Endothelial cell (in vitro differentiated cells): ENCODE measurements at regions not wholly inside any gene's neighbourhood (a gene's known extent, or its start where the extent isn't known, plus 50 kb on each side); places are given as distances from the start of the nearest gene placed in this dataset.
"Not testable (repeated sequence)": the region's sequence is repeated elsewhere in the genome, so short reads cannot be mapped to it uniquely, and the experiment has no call there.

ENCODE experiments used
- DNase-seq: peaks from one replicate; pipeline ENCODE4 v3.0.0; 2021; ENCODE audit warnings: low spot score
- H3K27ac Mint-ChIP-seq: one replicate; pipeline ENCODE4 v1.8.0; 2021; ENCODE audit warnings: mixed read lengths, inconsistent platforms; ENCODE audit not compliant: unreplicated experiment
- H3K27me3 Mint-ChIP-seq: one replicate; pipeline ENCODE4 v1.8.0; 2021; ENCODE audit warnings: mild to moderate bottlenecking, moderate library complexity, mixed read lengths, inconsistent platforms; ENCODE audit not compliant: unreplicated experiment
- H3K36me3 Mint-ChIP-seq: one replicate; pipeline ENCODE4 v1.8.0; 2021; ENCODE audit warnings: mild to moderate bottlenecking, low read depth, mixed read lengths, inconsistent platforms; ENCODE audit not compliant: unreplicated experiment
- H3K4me1 Mint-ChIP-seq: one replicate; pipeline ENCODE4 v1.8.0; 2021; ENCODE audit warnings: mild to moderate bottlenecking, mixed read lengths, inconsistent platforms; ENCODE audit not compliant: unreplicated experiment
- H3K4me3 Mint-ChIP-seq: one replicate; pipeline ENCODE4 v1.8.0; 2021; ENCODE audit warnings: mild to moderate bottlenecking, mixed read lengths, inconsistent platforms; ENCODE audit not compliant: unreplicated experiment
- H3K9me3 Mint-ChIP-seq: one replicate; pipeline ENCODE4 v1.8.0; 2021; ENCODE audit warnings: mixed read lengths, inconsistent platforms; ENCODE audit not compliant: unreplicated experiment
- TF ChIP-seq, protein P1 (sequence below): fragments of 200-600 bp; sonication (generic); IDR thresholded peaks from one replicate; pipeline ENCODE4 v1.5.0; 2021; ENCODE audit warnings: antibody characterized with exemption; ENCODE audit not compliant: unreplicated experiment

DNA sequence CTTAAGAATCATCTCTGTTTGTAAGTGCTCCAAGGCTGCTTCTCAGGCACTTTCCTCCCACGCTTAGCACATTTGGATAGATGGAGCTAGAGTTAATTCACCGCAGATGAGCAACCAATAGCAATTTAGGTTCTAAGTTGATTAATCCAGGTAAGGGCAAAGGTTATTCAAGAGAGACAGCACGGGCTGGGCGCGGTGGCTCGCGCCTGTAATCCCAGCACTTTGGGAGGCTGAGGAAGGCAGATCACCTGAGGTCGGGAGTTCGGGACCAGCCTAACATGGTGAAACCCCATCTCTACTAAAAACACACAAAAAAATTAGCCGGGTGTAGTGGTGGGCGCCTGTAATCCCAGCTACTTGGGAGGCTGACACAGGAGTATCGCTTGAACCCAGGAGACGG, 54.5 kb upstream of the UNC13C start:
- not testable (repeated sequence) for H3K27ac Mint-ChIP-seq, H3K27me3 Mint-ChIP-seq, H3K36me3 Mint-ChIP-seq, H3K4me3 Mint-ChIP-seq, H3K9me3 Mint-ChIP-seq, H3K4me1 Mint-ChIP-seq, DNase-seq

GRCh38 chr15:53918180-53919079, 59.8 kb upstream of the UNC13C start:
- Mint-ChIP-seq H3K36me3 (no peaks in the 10 kb centered on the region), H3K4me3 (no peak overlapping the region), H3K4me1 (no peaks in the 10 kb centered on the region), H3K27ac (no peak overlapping the region), H3K27me3 (peaks cover 2% of the 10 kb centered on the region), H3K9me3 (no peaks in the 10 kb centered on the region)
- DNase-seq = no peak
- TF ChIP-seq, protein P1, sequence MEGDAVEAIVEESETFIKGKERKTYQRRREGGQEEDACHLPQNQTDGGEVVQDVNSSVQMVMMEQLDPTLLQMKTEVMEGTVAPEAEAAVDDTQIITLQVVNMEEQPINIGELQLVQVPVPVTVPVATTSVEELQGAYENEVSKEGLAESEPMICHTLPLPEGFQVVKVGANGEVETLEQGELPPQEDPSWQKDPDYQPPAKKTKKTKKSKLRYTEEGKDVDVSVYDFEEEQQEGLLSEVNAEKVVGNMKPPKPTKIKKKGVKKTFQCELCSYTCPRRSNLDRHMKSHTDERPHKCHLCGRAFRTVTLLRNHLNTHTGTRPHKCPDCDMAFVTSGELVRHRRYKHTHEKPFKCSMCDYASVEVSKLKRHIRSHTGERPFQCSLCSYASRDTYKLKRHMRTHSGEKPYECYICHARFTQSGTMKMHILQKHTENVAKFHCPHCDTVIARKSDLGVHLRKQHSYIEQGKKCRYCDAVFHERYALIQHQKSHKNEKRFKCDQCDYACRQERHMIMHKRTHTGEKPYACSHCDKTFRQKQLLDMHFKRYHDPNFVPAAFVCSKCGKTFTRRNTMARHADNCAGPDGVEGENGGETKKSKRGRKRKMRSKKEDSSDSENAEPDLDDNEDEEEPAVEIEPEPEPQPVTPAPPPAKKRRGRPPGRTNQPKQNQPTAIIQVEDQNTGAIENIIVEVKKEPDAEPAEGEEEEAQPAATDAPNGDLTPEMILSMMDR = no peak

- H3K36me3 Mint-ChIP-seq = no peaks in the 10 kb centered on the region
- H3K4me1 Mint-ChIP-seq = no peaks in the 10 kb centered on the region
- H3K9me3 Mint-ChIP-seq = no peaks in the 10 kb centered on the region
- no peak overlapping the region for H3K4me3 Mint-ChIP-seq
- peaks cover 2% of the 10 kb centered on the region for H3K27me3 Mint-ChIP-seq
- H3K27ac Mint-ChIP-seq = no peak overlapping the region
- TF ChIP-seq, protein P1 = no peak
- DNase-seq = no peak
Measured at GRCh38 chr15:53917109-53917508, 61.1 kb upstream of the UNC13C start.

- peaks cover 3% of the 10 kb centered on the region for H3K27me3 Mint-ChIP-seq
- no peak overlapping the region for H3K4me3 Mint-ChIP-seq
- H3K4me1 Mint-ChIP-seq = no peaks in the 10 kb centered on the region
- no peak overlapping the region for H3K27ac Mint-ChIP-seq
- peaks cover 3% of the 10 kb centered on the region for H3K9me3 Mint-ChIP-seq
- H3K36me3 Mint-ChIP-seq = no peaks in the 10 kb centered on the region
- DNase-seq = no peak
- TF ChIP-seq, protein P1 = no peak
Measured at GRCh38 chr15:53911431-53911830, 66.8 kb upstream of the UNC13C start.

DNA sequence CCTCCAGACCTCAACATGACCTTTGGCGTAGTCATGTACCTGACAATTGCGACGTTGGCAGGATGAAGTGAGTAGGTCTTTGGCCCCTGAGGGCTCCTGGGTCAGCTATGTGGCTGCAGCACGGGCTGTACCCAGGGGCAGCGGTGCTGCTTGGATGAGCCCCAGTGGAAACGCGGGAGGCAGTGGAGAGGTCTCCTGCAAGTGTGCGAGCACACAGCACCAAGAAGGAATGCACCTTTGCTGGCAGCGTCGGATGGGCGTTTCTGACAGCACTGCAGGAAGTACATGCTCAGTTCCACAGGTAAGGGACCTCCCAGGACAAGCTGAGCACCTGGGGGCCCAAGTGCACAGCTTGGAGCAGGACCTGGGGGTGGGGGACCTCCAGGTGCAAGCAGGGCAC, 67.4 kb upstream of the UNC13C start:
- H3K4me3 Mint-ChIP-seq = no peak overlapping the region
- TF ChIP-seq, protein P1 = no peak
- DNase-seq = no peak
- peaks cover 3% of the 10 kb centered on the region for H3K27me3 Mint-ChIP-seq
- peaks cover 3% of the 10 kb centered on the region for H3K9me3 Mint-ChIP-seq
- no peaks in the 10 kb centered on the region for H3K36me3 Mint-ChIP-seq
- H3K27ac Mint-ChIP-seq = no peak overlapping the region
- no peaks in the 10 kb centered on the region for H3K4me1 Mint-ChIP-seq
